Transverse colon (tissue), 4 donors: ENCODE measurements at regions not wholly inside any gene's neighbourhood (a gene's known extent, or its start where the extent isn't known, plus 50 kb on each side); places are given as distances from the start of the nearest gene placed in this dataset.

Source experiments
- DNase-seq: peaks from one replicate; pipeline ENCODE4 v3.0.0-alpha.2; 2019
- H3K27ac ChIP-seq, 4 donors: fragments of 200-600 bp; sonication (generic); 2 replicates each; pipeline ENCODE4 v1.5.1; 2016 to 2018; ENCODE audit warnings: inconsistent platforms in 4 of 4
- H3K27me3 ChIP-seq: fragments of 200-600 bp; sonication (generic); 2 replicates; pipeline ENCODE4 v1.5.1; 2017; ENCODE audit warnings: inconsistent platforms
- H3K36me3 ChIP-seq, 4 donors: fragments of 200-600 bp; sonication (generic); 2 replicates each; pipeline ENCODE4 v1.5.1; 2017 to 2019; ENCODE audit warnings: inconsistent platforms in 4 of 4
- H3K4me1 ChIP-seq, 4 donors: fragments of 200-600 bp; sonication (generic); 2 replicates each; pipeline ENCODE4 v1.5.1; 2017 to 2020; ENCODE audit warnings: inconsistent platforms in 4 of 4
- H3K4me3 ChIP-seq, 4 donors: fragments of 200-600 bp; sonication (generic); 1 replicate in 1 of 4; 2 replicates in 3 of 4; pipeline versions ENCODE4 v1.5.1 to v1.6.1; 2017 to 2019; ENCODE audit warnings: inconsistent platforms in 4 of 4
- H3K9me3 ChIP-seq, 2 donors: fragments of 200-600 bp; sonication (generic); 2 replicates each; pipeline ENCODE4 v1.5.1; 2017 to 2019; ENCODE audit warnings: inconsistent platforms in 2 of 2
- CTCF ChIP-seq, 5 experiments: fragments of 200-600 bp in 3 of 5; fragments of 450-650 bp in 2 of 5; sonication (generic) in 3 of 5; IDR thresholded peaks; 1 replicate in 2 of 5; 2 replicates in 3 of 5; pipeline ENCODE4 v1.5.1; 2016 to 2017; ENCODE audit warnings: antibody characterized with exemption in 5 of 5, inconsistent platforms in 3 of 5, mild to moderate bottlenecking in 2 of 5, moderate library complexity in 1 of 5
- EP300 ChIP-seq: sonication (generic); formaldehyde crosslinking; IDR thresholded peaks from one replicate; pipeline ENCODE4 v1.6.1; 2017; ENCODE audit warnings: antibody characterized with exemption, low read depth
- POLR2A ChIP-seq: fragments of 450-650 bp; IDR thresholded peaks from one replicate; pipeline ENCODE4 v1.6.1; 2016; ENCODE audit warnings: antibody characterized with exemption, mild to moderate bottlenecking, moderate library complexity
- POLR2AphosphoS5 ChIP-seq, 3 donors: sonication (generic); formaldehyde crosslinking; IDR thresholded peaks; one replicate each; pipeline ENCODE4 v1.6.1; 2016; ENCODE audit warnings: antibody characterized with exemption in 3 of 3
- WGBS, 2 donors: methylation state at CpG; one replicate each; pipeline ENCODE4 v1.1.5; 2018; ENCODE audit warnings: low coverage in 1 of 2; 5-methylcytosine and 5-hydroxymethylcytosine counted together
- in situ Hi-C, 4 donors: fragments of 200-750 bp; cut with MboI; loops; one replicate each; pipeline versions ENCODE4 v1.15.0 to v1.15.1; 2017; ENCODE audit warnings: low sequenced_read_pairs in 3 of 4, low pct_ligation_motif_present in 1 of 4, low pct_unique_long_range_greater_than_20kb in 1 of 4
- intact Hi-C: fragments of 100-400 bp; cut with DNase I; formaldehyde crosslinking; loops from one replicate; pipeline ENCODE4 v1.15.1; 2023; ENCODE audit warnings: low total_unique reads

GRCh38 chr6:9784786-9785185 lies 630.1 kb downstream of the TFAP2A start:
- WGBS, 2 donors = 50 to 62% methylated on average over 3 of the region's 3 CpGs
- in situ Hi-C loops = no loop called here

GRCh38 chr6:9783567-9783966 lies 631.3 kb downstream of the TFAP2A start:
- Histone ChIP-seq H3K4me3 (no peak overlapping the region), H3K27me3 (no peaks in the 10 kb centered on the region), H3K27ac (no peak overlapping the region), H3K4me1 (no peaks in the 10 kb centered on the region), H3K36me3 (no peaks in the 10 kb centered on the region), H3K9me3 (no peaks in the 10 kb centered on the region)
- DNase-seq = no peak
- in situ Hi-C loops (no loop called here), intact Hi-C loops (no loop called here)
- TF ChIP-seq CTCF (IDR thresholded peaks at IDR 0.05) = no peak
- TF ChIP-seq POLR2AphosphoS5 (IDR thresholded peaks at IDR 0.05) = no peak
- TF ChIP-seq EP300 = no peak
- TF ChIP-seq POLR2A = no peak
- WGBS, 2 donors = 54 to 66% methylated on average over 3 to 6 of the region's 6 CpGs

More at GRCh38 chr6:9784786-9785185, 630.1 kb downstream of the TFAP2A start:
- no peaks in the 10 kb centered on the region for H3K4me1 ChIP-seq
- H3K9me3 ChIP-seq = no peaks in the 10 kb centered on the region
- intact Hi-C loops = no loop called here
- H3K36me3 ChIP-seq = no peaks in the 10 kb centered on the region
- no peaks in the 10 kb centered on the region for H3K27me3 ChIP-seq
- TF ChIP-seq EP300 = no peak
- no peak for TF ChIP-seq POLR2AphosphoS5 (IDR thresholded peaks at IDR 0.05)
- TF ChIP-seq POLR2A = no peak
- no peak for TF ChIP-seq CTCF (IDR thresholded peaks at IDR 0.05)
- DNase-seq = no peak
- no peak overlapping the region for H3K27ac ChIP-seq
- H3K4me3 ChIP-seq = no peak overlapping the region

- H3K4me1 ChIP-seq = no peaks in the 10 kb centered on the region
- DNase-seq = no peak
- H3K4me3 ChIP-seq = no peak overlapping the region
- no peak overlapping the region for H3K27ac ChIP-seq
- WGBS, 2 donors = 48 to 59% methylated on average over 5 to 6 of the region's 6 CpGs
- intact Hi-C loops = no loop called here
- no peaks in the 10 kb centered on the region for H3K36me3 ChIP-seq
- no peaks in the 10 kb centered on the region for H3K9me3 ChIP-seq
- in situ Hi-C loops = no loop called here
- no peaks in the 10 kb centered on the region for H3K27me3 ChIP-seq
- no peak for TF ChIP-seq POLR2A
- TF ChIP-seq EP300 = no peak
These were observed 648.5 kb downstream of the TFAP2A start for GRCh38 chr6:9766240-9766915.

- H3K4me3 ChIP-seq = no peak overlapping the region
- no peaks in the 10 kb centered on the region for H3K4me1 ChIP-seq
- in situ Hi-C loops (no loop called here), intact Hi-C loops (no loop called here)
- H3K36me3 ChIP-seq = no peaks in the 10 kb centered on the region
- H3K27ac ChIP-seq = no peak overlapping the region
- no peak for DNase-seq
- 70 to 83% methylated on average over 4 of the region's 4 CpGs for WGBS, 2 donors
- H3K9me3 ChIP-seq = no peaks in the 10 kb centered on the region
- TF ChIP-seq POLR2AphosphoS5 (IDR thresholded peaks at IDR 0.05) = no peak
- TF ChIP-seq EP300 = no peak
- no peak for TF ChIP-seq POLR2A
- TF ChIP-seq CTCF (IDR thresholded peaks at IDR 0.05) = no peak
- H3K27me3 ChIP-seq = no peaks in the 10 kb centered on the region
These were observed 653.7 kb downstream of the TFAP2A start for GRCh38 chr6:9761220-9761619.

- H3K27ac ChIP-seq = no peak overlapping the region
- no peaks in the 10 kb centered on the region for H3K27me3 ChIP-seq
- no peaks in the 10 kb centered on the region for H3K4me1 ChIP-seq
- 62 to 63% methylated on average over 4 to 5 of the region's 5 CpGs for WGBS, 2 donors
- H3K4me3 ChIP-seq = no peak overlapping the region
- H3K36me3 ChIP-seq = no peaks in the 10 kb centered on the region
- H3K9me3 ChIP-seq = no peaks in the 10 kb centered on the region
- in situ Hi-C loops (no loop called here), intact Hi-C loops (no loop called here)
- TF ChIP-seq EP300 (no peak), CTCF (IDR thresholded peaks at IDR 0.05) (no peak), POLR2AphosphoS5 (IDR thresholded peaks at IDR 0.05) (no peak), POLR2A (no peak)
- DNase-seq = no peak
These were observed 660.4 kb downstream of the TFAP2A start for GRCh38 chr6:9754515-9754914.
